Liver (tissue), 3 donors: ENCODE measurements at regions not wholly inside any gene's neighbourhood (a gene's known extent, or its start where the extent isn't known, plus 50 kb on each side); places are given as distances from the start of the nearest gene placed in this dataset.

ENCODE experiments used
- CTCF ChIP-seq: fragments of 150-350 bp; IDR thresholded peaks from 2 replicates; pipeline ENCODE4 v1.5.1; 2017; ENCODE audit warnings: improper control_type of control experiment, low read depth, low read length; ENCODE audit not compliant: missing input control
- MAX ChIP-seq: IDR thresholded peaks from 2 replicates; pipeline ENCODE4 v1.6.1; 2016; ENCODE audit warnings: antibody characterized with exemption
- RAD21 ChIP-seq, 2 donors: IDR thresholded peaks; 2 replicates each; pipeline ENCODE4 v1.6.1; 2016; ENCODE audit warnings: antibody characterized with exemption in 2 of 2, mild to moderate bottlenecking in 2 of 2
- donor health status: healthy.
- donor health status: healthy.

- TF ChIP-seq CTCF (no peak), RAD21 (IDR thresholded peaks at IDR 0.05) (no peak), MAX (no peak)
These were observed 97.4 kb upstream of the FAM3C start for GRCh38 chr7:121493553-121493952.
